ENCODE measurements at regions not wholly inside any gene's neighbourhood (a gene's known extent, or its start where the extent isn't known, plus 50 kb on each side); places are given as distances from the start of the nearest gene placed in this dataset.

DNA sequence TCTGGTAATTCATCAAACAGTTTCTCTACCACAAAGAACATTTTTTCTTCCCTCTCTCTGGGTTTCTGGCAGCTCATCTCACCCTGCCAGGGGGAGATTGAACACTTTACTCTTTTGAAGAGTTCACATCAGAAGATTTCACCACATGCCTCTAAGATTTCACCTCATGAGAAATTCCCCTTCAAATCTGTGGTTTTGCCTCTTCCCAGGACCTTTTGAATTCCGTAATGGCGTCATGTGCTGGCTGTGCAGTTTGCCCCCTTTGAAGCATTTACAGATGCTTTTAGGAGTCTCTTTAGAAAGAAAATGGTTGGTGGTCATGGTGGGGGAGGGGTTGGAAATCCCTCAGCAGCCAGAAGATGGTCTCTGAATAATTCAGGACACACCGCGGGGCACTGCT lies 486.1 kb downstream of the QKI start:
- RAD21 ChIA-PET (ENCODE audit: low non-redundant PET in 1 of 2, low total read pairs in 2 of 2, uncharacterized antibody in 2 of 2, unreplicated experiment in 2 of 2): no interaction called here
- Histone ChIP-seq H3K27ac (ENCODE audit: low read depth, low read length) (no peak overlapping the region), H3K79me2 (ENCODE audit: insufficient read depth, low read length) (no peaks in the 10 kb centered on the region), H3K4me1 (ENCODE audit: control insufficient read depth in 1 of 2, insufficient read depth in 2 of 2, low read length in 2 of 2) (no peaks in the 10 kb centered on the region), H3K9me3 (ENCODE audit: control insufficient read depth in 1 of 2, insufficient read depth in 1 of 2, low read depth in 1 of 2, low read length in 2 of 2) (no peaks in the 10 kb centered on the region), H4K20me1 (ENCODE audit: insufficient read depth) (no peaks in the 10 kb centered on the region), H3K27me3 (ENCODE audit: insufficient read depth, low read length) (no peaks in the 10 kb centered on the region), H2AFZ (ENCODE audit: low read depth, low read length, poor library complexity, severe bottlenecking) (no peak overlapping the region), H3K36me3 (ENCODE audit: control insufficient read depth in 1 of 2, insufficient read depth in 2 of 2, low read length in 2 of 2) (no peaks in the 10 kb centered on the region), H3K4me3 (replicated peaks in 1 of 2; ENCODE audit: low read depth in 1 of 2, low read length in 2 of 2) (no peak overlapping the region), H3K4me2 (ENCODE audit: low read length) (no peak overlapping the region), H3K9me2 (ENCODE audit: insufficient read depth) (no peaks in the 10 kb centered on the region), H3K9ac (ENCODE audit: low read length) (no peak overlapping the region)
- no TSS peak for BruUV-seq (replicated peaks)
- DNase-seq (ENCODE audit: low read depth, low spot score) (no peak), ATAC-seq (no peak)
- no peak for TF ChIP-seq EGR1 (IDR thresholded peaks at IDR 0.05; ENCODE audit: low read depth)
- no peak for TF ChIP-seq POLR2AphosphoS5 (IDR thresholded peaks at IDR 0.05; ENCODE audit: low read depth, low read length)
- TF ChIP-seq, protein P1, sequence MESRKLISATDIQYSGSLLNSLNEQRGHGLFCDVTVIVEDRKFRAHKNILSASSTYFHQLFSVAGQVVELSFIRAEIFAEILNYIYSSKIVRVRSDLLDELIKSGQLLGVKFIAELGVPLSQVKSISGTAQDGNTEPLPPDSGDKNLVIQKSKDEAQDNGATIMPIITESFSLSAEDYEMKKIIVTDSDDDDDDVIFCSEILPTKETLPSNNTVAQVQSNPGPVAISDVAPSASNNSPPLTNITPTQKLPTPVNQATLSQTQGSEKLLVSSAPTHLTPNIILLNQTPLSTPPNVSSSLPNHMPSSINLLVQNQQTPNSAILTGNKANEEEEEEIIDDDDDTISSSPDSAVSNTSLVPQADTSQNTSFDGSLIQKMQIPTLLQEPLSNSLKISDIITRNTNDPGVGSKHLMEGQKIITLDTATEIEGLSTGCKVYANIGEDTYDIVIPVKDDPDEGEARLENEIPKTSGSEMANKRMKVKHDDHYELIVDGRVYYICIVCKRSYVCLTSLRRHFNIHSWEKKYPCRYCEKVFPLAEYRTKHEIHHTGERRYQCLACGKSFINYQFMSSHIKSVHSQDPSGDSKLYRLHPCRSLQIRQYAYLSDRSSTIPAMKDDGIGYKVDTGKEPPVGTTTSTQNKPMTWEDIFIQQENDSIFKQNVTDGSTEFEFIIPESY (IDR thresholded peaks at IDR 0.05; ENCODE audit: extremely low read depth, insufficient replicate concordance, low read length): no peak
- no peak for TF ChIP-seq EZH2phosphoT487 (IDR thresholded peaks at IDR 0.05; ENCODE audit: borderline replicate concordance)
- TF ChIP-seq POLR2A (IDR thresholded peaks at IDR 0.05; ENCODE audit: borderline replicate concordance, extremely low read depth, insufficient read depth, insufficient read length): no peak
- TF ChIP-seq SRF (IDR thresholded peaks at IDR 0.05; ENCODE audit: low read depth): no peak
- TF ChIP-seq EZH2 (IDR thresholded peaks at IDR 0.05): no peak
- TF ChIP-seq, protein P2, sequence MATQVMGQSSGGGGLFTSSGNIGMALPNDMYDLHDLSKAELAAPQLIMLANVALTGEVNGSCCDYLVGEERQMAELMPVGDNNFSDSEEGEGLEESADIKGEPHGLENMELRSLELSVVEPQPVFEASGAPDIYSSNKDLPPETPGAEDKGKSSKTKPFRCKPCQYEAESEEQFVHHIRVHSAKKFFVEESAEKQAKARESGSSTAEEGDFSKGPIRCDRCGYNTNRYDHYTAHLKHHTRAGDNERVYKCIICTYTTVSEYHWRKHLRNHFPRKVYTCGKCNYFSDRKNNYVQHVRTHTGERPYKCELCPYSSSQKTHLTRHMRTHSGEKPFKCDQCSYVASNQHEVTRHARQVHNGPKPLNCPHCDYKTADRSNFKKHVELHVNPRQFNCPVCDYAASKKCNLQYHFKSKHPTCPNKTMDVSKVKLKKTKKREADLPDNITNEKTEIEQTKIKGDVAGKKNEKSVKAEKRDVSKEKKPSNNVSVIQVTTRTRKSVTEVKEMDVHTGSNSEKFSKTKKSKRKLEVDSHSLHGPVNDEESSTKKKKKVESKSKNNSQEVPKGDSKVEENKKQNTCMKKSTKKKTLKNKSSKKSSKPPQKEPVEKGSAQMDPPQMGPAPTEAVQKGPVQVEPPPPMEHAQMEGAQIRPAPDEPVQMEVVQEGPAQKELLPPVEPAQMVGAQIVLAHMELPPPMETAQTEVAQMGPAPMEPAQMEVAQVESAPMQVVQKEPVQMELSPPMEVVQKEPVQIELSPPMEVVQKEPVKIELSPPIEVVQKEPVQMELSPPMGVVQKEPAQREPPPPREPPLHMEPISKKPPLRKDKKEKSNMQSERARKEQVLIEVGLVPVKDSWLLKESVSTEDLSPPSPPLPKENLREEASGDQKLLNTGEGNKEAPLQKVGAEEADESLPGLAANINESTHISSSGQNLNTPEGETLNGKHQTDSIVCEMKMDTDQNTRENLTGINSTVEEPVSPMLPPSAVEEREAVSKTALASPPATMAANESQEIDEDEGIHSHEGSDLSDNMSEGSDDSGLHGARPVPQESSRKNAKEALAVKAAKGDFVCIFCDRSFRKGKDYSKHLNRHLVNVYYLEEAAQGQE (IDR thresholded peaks at IDR 0.05; ENCODE audit: low read depth): no peak
- TF ChIP-seq CTCF (IDR thresholded peaks at IDR 0.05 in 2 of 3, conservative IDR thresholded peaks at IDR 0.05 in 1 of 3; ENCODE audit: borderline replicate concordance in 1 of 3, insufficient read depth in 1 of 3, low read depth in 2 of 3, low read length in 2 of 3): no peak
- TF ChIP-seq, protein P3, sequence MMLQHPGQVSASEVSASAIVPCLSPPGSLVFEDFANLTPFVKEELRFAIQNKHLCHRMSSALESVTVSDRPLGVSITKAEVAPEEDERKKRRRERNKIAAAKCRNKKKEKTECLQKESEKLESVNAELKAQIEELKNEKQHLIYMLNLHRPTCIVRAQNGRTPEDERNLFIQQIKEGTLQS (IDR thresholded peaks at IDR 0.05): no peak
- no peak for TF ChIP-seq YY1 (IDR thresholded peaks at IDR 0.05; ENCODE audit: extremely low read depth, insufficient replicate concordance, low read depth, low read length)
- TF ChIP-seq RAD21 (IDR thresholded peaks at IDR 0.05; ENCODE audit: low read depth): no peak
- TF ChIP-seq SIN3A (IDR thresholded peaks at IDR 0.05; ENCODE audit: low read depth): no peak
- TF ChIP-seq, protein P4, sequence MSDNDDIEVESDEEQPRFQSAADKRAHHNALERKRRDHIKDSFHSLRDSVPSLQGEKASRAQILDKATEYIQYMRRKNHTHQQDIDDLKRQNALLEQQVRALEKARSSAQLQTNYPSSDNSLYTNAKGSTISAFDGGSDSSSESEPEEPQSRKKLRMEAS (IDR thresholded peaks at IDR 0.05): no peak
- no peak for TF ChIP-seq SP1 (IDR thresholded peaks at IDR 0.05; ENCODE audit: low read depth)
- CTCF ChIA-PET: no interaction called here
- intact Hi-C loops (cut with micrococcal nuclease): no loop called here
- POLR2A ChIA-PET: no interaction called here
